ENCODE measurements at regions not wholly inside any gene's neighbourhood (a gene's known extent, or its start where the extent isn't known, plus 50 kb on each side); places are given as distances from the start of the nearest gene placed in this dataset.
A peak's percentile ranks its signal among the peaks of the same experiment; 100 is the strongest.

GRCh38 chr9:21555911-21556310 is 73.8 kb upstream of the IFNE start:
- peak; percentile 47 for DNase-seq (ENCODE audit: low read depth)
- H3K4me3 ChIP-seq (replicated peaks; ENCODE audit: low read depth, low read length), result peak overlapping the region; percentile 62
- TF ChIP-seq, protein P1, sequence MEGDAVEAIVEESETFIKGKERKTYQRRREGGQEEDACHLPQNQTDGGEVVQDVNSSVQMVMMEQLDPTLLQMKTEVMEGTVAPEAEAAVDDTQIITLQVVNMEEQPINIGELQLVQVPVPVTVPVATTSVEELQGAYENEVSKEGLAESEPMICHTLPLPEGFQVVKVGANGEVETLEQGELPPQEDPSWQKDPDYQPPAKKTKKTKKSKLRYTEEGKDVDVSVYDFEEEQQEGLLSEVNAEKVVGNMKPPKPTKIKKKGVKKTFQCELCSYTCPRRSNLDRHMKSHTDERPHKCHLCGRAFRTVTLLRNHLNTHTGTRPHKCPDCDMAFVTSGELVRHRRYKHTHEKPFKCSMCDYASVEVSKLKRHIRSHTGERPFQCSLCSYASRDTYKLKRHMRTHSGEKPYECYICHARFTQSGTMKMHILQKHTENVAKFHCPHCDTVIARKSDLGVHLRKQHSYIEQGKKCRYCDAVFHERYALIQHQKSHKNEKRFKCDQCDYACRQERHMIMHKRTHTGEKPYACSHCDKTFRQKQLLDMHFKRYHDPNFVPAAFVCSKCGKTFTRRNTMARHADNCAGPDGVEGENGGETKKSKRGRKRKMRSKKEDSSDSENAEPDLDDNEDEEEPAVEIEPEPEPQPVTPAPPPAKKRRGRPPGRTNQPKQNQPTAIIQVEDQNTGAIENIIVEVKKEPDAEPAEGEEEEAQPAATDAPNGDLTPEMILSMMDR (IDR thresholded peaks at IDR 0.05; ENCODE audit: low read length, missing control alignments), result no peak

GRCh38 chr9:21556581-21557427 is 74.7 kb upstream of the IFNE start:
- TF ChIP-seq, protein P1 (IDR thresholded peaks at IDR 0.05; ENCODE audit: low read length, missing control alignments), result no peak
- peak overlapping the region; percentile 62 for H3K4me3 ChIP-seq (replicated peaks; ENCODE audit: low read depth, low read length)
- no peak for DNase-seq (ENCODE audit: low read depth)

DNA sequence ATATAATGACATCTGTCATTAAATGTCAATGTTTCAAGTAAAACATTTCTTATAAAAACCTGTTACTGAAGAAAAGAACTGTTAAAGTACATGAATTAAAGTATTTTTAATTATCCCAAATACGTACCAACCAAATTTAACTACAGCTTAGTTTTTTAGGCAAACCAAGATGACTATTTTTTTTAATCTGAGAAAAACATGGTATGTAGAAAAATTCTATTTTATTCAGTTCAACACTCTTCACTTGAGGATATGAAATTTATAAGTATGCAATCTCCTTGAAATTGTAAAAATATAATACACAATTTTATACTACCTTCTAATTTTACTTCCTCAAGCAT is 75.3 kb upstream of the IFNE start:
- TF ChIP-seq, protein P1 (IDR thresholded peaks at IDR 0.05; ENCODE audit: low read length, missing control alignments), result no peak
- DNase-seq (ENCODE audit: low read depth), result no peak
- H3K4me3 ChIP-seq (replicated peaks; ENCODE audit: low read depth, low read length), result peak overlapping the region; percentile 62

DNA sequence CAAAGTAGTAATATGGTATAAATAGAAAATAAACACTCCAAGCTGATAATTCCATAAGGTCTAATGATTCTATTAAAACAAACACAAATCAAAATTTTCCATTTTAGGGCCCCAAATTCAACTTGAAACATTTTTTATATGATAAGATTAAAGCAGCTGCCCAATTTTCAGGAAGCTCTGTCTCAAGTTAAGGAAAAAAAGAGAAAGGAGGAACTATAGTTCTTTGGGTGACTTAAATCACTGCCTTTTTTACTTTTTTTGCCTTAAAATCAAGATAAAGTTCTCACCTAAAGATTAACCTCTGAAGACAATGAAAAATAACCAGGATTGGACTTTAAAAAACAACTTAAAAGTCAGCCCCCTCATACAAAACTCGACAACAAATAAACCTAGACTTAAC is 76.0 kb upstream of the IFNE start:
- DNase-seq (ENCODE audit: low read depth), result no peak
- TF ChIP-seq, protein P1 (IDR thresholded peaks at IDR 0.05; ENCODE audit: low read length, missing control alignments), result no peak
- peak overlapping the region; percentile 62 for H3K4me3 ChIP-seq (replicated peaks; ENCODE audit: low read depth, low read length)

DNA sequence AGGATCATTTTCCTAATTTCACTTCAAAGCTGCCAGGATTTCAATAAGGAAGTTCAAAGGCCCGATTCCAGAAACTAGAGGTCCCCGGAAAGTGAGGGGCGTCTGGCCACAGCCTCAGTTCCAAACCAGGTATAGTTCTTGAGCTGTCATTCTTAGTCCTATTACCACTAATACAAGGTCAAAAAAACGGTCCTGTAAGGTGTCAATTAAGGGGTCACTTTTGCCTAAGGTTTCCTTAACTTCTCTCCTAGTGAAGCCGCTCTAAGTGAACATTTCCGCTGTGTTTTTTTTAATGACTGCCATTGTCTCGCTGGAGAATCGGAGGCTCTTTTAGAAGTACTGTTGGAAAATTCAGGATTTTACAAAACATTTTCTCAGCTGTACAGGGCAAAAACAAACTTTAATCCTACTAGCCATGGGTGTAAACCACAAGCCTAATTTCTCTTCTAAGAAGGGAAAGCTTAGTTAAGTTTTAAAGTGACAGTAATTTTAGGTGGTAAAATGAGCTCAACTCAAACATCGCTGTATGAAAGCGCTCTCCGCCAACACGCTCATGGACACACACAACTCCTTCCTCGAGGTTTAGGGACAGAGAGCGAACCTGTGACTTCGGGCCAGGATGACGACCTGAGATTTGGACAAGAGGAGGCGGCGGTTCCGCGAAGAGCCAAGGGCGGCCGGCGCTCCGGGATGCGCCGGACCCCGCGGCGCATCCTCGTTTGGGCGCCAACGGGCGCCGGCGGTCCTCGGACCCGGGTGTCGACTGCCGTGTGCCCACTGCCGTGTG is 76.7 kb upstream of the IFNE start:
- DNase-seq (ENCODE audit: low read depth), result peak; percentile 58
- peak overlapping the region; percentile 62 for H3K4me3 ChIP-seq (replicated peaks; ENCODE audit: low read depth, low read length)
- TF ChIP-seq, protein P1 (IDR thresholded peaks at IDR 0.05; ENCODE audit: low read length, missing control alignments), result no peak

GRCh38 chr9:21559402-21560280 is 77.5 kb upstream of the IFNE start:
- peak overlapping the region; percentile 62 for H3K4me3 ChIP-seq (replicated peaks; ENCODE audit: low read depth, low read length)
- peak; percentile 74 for DNase-seq (ENCODE audit: low read depth)
- TF ChIP-seq, protein P1 (IDR thresholded peaks at IDR 0.05; ENCODE audit: low read length, missing control alignments), result no peak
